DMS53 treated with DMSO at 0.1 percent for 48 hours (cell line): ENCODE measurements at regions not wholly inside any gene's neighbourhood (a gene's known extent, or its start where the extent isn't known, plus 50 kb on each side); places are given as distances from the start of the nearest gene placed in this dataset.

Experiments used
- DNase-seq: peaks from one replicate; lab custom pipeline; 2025; ENCODE audit not compliant: unreplicated experiment; lab: John Stamatoyannopoulos, UW

DNA sequence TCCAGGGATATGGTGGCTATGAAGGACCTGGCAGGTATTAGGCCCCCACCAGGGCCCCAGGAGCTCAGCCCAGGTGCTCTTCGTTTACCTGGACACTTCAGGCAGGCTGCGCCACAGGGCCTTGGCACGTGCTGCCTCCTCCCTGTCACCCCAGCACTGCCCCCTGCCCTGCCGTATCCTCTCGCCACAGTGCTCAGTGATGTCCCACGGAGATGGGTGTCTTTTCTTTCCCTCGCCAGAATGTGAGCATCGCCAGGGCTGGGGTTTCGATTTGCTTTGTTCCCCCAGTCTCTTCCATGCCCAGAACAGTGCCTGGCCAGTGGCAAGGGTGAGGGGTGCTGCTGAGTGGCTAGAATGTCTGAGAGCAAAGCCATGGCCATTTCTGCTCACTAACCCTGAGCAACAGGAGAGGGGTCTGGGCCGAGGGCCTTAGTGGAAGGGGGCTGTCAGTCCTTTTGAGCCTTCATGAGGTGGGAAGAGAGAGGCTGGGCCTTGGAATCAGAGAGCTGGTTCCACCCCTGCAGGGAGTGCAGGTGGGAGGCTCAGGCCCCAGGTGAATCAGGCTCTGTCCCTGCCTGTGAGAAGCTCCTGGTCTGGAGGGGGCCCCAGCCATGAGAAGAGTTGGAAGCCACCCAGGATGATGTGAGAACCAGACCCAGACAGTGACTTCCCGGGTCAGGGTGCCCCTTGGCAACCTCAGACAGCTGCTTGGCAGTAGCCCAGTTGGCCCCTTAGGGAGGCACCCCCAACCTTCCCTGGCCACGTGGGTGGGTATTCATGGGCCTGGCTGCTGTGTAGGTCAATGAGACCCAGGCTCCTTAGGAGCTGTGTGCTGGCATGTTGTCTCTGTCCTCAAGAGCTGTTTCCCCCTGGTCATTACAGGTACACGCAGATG, 129.9 kb upstream of the HS6ST1 start:
- no peak for DNase-seq

DNA sequence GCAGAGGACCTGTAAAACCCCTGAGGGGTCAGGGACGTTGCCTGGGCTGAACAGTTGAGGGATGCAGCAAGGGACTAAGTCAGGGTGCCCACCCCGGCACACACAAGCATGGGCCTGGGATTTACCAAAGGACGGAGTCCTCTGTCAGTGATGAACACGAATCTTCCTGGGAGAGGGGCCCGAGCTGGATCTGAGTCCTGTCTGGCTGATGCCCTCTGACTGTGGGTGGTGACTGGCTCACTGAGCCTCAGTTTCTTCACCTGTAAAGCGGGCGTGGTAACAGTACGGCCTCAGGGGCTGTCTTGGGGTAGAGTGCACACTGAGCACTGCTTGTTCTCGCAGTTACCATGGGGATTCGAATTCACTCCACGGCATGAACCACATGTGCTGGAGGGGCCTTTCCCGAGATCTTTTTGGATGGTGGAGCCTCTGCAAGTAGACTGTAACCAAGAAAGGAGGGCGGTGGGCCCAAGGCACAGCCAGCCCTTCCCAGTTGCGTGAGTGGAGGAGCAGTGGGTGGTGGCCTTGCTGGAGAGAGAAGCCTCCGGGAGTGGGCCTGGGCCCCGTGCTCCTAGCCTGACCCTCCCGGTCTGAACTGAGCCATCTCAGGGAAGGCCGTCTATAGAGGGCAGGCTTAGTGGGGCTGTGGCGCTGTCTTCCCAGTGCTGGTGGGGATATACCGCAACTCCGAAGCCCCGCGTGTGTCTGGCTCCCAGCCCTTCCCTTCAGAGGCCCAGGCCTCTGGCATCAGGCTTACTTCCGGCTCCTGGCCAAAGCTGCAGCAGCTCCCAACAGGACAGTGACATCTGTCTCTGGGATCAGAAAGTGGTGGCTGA, 130.8 kb upstream of the HS6ST1 start:
- no peak for DNase-seq

DNA sequence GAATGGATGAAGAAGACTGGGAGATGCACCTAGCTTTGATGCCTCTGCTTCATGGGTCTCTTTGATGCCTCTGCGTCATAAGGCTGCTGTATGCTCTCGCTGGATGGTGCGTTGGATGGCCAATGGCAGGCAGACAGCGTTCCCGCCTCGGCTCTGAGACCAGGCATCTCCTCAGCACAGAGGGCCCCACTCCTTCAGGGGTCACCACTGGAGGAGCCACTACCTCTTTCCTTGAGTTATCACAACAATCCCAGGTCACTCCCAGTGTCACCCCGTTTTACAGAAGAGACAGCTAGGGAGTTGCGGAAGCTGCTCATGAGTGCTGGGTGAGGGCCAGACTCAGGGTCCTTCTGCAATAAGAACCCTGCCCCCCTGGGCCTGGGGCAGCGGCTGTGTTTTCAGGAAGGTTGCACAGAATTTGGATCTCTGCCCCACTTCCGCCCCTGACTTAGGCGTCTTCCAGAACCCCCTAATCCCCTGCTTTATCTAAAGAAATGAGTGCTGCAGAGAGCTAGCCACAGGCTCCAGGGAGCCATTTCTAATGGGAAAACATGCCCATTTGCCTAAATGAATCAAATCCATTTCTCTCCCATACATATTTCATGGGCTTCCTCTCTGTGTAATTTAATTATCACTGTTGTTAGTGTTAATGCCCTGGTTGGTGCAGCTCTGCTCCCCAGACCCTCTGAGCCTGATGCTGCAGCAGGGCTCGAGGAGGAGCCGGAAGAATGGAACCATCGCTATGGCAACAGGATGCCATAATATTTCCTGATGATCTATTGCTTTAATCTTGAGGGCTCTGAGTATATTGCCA, 131.8 kb upstream of the HS6ST1 start:
- no peak for DNase-seq

DNA sequence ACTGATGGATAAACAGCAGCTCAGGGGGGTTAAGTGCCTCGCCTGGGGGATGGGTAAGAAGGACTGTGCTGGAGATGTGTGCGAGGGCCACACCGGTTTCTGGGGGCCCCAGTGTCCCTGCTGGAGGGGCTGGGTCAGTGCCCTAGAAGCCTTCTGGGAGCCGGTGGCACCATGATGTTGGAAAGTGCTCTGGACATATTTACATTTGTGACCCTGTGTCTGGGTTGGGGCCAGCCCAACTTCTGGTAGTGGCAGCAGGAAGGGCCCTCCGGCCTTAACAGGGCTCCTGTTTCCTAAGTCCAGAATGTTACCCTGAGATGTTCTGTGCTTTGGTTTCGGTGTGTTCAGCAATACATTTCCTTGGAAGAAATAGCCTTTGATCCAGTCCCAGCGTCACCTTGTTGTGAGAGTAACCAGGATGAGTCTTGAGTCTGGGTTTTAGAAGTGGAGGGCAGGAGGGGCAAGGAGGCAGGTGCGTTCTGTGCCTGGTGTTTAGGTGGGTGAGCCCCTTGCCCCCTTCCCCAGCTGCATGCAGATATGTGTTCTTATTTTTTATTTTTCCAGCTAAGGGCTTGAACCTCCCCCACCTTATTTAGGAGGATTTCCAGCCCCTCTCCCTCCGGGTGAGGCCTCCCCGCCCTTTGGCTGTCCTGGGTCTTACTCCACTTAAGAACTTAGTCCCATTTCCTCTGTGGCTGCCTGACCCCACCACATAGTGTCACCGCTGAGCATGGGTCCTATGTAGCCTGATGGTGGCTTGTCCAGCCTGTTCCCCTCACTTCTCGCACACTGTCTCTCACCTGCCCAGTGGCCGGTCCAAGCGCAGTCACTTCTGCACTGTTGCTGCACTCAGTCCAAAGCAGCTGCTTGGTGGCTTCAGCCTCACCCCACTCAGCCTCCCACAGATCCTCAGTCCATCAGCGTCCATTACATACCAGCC, 132.7 kb upstream of the HS6ST1 start:
- no peak for DNase-seq

DNA sequence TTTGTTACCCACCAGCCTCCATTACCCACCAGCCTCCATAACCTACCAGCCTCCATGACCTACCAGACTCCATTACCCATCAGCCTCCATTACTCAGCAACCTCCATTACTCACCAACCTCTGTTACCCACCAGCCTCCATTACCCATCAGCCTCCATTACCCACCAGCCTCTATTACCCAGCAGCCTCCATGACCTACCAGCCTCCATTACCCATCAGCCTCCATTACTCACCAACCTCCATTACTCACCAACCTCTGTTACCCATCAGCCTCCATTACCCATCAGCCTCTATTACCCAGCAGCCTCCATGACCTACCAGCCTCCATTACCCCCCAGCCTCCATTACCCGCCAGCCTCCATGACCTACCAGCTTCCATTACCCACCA, 133.3 kb upstream of the HS6ST1 start:
- DNase-seq = no peak

DNA sequence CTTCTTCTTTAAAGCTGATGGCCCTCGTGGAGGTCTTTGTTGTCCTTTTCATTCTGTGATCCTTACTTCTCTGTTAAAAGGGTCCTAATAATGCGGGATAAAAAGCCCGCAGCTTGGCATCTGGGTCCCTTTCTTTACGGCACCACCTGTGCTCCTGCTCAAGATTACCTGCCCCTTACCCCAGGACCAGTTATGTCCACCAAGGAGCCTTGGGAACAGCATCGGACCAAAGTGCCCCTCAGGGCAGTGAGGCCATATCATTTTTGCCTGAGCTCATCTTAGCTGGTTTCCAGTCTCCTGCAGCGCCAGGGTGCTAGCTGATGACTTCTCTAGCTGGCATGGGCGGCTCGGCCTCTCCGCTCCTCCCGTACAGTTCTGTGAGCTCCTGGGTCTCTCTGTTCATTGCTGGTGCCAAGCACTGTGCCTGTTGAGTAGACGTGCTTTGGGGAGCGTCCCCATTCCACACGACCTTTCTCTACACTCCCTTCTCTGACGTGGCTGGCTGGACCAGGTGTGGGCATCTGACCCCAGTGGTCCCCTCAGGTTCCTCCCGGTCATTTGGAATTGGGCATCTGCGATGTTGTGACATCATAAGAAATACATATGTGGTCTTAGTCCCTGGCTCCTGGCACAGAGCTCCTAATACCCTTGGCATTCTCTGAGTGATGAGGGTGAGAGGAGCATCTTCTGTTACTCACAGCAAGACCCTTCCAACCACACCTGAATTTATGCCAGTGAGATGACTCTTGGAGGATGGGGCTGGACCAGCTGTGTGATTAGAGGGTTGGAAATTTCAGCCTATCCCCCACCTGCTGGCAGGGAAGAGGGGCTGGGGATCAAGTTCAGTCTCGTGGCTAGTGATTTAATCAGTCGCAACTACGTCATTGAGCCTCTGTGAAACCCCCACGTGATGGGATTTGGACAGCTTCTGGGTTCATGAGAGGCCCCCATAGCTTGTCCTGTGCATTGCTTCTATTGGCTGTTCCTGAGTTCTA, 134.2 kb upstream of the HS6ST1 start:
- no peak for DNase-seq

DNA sequence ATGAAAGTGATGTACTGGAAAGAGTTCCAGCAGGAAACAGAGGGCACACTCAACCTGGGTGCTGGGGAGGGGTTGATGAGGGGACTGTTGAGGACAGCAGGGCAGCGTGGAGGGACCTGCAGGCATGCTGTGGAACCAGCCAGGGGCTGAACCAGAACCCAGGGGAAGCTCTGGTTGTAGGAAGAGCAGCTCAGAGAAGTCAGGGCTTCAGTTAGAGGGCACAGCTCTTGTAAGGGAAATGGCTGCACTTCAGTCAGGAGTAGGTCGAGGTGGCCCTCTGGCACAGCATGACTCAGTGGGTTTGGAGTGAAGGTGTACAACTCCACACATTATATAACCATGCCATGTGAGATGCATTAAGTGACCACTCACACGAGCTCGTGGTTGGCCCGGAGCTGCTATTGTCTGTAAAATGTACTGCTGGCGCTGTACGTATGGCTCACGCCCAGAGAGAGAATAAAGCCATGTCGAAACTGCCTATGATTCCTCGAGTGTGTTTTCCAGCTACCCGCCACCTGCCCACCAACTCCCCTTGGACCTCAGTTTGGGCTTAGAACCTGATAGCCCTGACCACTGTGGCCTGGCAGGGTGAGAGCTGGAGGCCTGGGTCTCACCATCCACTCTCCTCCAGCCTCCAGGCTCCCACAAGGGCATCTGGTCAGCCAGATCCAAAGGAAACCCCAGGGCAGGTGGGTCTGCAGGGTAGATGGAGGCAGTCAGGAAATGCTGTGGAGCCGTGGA, 136.5 kb upstream of the HS6ST1 start:
- no peak for DNase-seq

DNA sequence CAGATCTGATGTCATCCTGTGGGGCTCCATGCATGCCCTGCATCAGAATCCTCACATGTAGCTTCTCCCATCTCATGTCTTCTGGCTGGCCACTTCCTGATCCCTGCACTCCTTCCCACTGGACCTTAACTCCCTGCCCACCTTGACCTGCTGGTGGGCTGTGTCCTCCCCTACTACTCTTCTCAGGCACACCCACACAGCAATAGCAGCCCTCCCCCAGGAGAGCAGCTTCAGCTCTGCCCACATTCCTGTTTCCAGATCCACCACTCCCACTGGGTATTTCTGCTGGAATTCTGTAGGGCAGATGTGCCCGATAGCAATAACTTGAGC, 137.0 kb upstream of the HS6ST1 start:
- no peak for DNase-seq

DNA sequence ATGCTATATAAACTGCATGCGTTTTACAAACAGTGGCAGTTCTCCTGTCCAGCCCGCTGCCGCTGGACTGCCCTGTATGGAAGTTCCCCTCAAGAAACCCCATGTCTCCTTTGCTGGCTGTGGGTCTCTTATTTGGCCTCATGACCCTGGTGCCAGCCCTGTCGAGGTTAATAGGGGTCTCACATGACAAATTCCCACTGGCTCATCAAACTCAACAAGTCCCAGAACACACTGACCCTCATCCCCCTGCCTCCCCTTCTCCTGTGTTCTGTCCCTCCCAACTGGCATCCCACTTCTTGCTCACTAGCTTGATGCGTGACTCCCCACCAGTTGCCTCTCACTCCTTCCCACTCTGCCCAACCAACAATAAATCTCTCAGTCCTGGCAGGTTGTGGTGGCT, 137.6 kb upstream of the HS6ST1 start:
- no peak for DNase-seq

DNA sequence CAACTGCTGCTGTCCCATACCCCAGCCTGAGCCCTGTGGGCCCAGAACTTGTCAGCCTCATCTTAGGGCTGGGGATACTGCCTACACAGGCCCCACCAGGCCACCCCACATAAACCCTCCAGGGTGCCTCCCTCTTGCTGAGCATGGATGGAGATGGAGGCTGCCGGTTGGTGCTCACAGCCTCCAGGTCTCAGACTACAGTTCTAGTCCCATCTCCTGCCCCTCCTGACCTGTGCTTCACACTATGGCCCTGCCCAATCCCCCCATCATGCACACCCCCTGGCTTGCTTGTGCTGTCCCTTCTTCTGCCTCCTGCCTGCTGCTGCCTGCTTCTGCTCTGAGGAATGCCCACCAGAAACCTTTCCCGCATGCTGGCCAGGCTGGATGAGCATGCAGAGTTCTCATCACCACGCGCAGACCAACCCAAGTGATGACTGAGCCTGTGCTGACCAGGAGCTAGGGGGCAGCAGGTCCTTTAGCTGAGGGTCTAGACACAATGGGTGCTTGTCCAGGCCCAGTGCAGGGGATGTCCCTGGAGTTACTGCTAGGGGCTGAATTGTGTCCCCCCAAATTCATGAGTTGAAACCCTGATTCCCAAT, 138.4 kb upstream of the HS6ST1 start:
- DNase-seq = no peak

DNA sequence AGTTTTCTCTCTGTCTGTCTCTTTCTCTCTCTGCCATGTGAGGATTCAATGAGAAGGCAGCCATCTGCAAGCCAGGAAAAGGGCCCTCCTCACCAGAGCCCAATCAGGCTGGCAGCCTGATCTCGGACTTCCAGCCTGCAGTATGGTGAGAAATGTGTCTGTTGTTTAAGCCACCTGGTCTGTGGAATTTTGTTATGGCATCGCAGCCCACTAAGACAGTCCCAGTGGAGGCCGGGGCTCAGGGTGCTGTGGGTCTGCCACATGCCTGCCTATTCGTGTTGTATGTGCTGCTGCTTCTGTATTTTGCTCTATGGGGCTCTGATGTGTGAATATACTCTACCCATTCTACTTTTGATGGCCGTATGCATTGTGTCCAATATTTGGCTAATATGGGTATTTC, 139.0 kb upstream of the HS6ST1 start:
- no peak for DNase-seq

DNA sequence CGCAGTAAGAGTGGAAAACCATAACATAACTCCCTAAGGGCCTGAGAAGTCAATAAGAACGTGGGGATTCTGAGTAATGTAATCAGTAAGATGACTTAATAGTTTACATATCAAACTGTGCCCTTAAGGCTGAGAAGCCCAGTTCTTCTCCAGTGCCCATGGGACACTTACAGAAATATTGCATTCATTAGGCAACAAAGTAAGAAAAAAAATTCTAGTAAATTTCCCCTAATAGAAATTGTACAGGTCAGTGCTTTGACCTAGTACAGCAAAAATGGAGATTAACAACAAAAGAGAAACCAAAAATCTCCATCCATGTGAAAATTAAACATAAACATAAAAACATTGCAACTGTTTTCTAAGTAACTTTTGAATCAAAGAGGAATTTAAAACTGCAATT, 139.8 kb upstream of the HS6ST1 start:
- DNase-seq = no peak

DNA sequence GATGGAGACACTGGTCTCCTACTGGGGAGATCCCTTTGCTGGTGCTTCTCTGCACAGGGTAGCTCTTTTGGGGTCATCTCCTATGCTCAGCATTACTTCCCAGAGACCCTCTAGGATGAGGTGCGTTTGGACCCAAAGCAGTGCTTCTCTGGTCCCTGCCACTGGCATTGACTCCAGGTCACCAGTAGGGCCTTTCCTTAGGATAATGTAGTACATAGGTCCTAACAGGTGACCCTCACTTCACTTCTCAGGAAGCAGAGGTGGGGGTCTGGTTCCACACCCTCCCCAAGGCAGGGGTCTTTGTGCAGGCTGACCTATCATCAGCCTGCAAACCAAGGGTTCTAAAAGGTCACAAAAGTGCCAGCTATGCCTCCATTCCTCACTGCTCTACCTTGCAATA, 145.8 kb upstream of the HS6ST1 start:
- DNase-seq = no peak

DNA sequence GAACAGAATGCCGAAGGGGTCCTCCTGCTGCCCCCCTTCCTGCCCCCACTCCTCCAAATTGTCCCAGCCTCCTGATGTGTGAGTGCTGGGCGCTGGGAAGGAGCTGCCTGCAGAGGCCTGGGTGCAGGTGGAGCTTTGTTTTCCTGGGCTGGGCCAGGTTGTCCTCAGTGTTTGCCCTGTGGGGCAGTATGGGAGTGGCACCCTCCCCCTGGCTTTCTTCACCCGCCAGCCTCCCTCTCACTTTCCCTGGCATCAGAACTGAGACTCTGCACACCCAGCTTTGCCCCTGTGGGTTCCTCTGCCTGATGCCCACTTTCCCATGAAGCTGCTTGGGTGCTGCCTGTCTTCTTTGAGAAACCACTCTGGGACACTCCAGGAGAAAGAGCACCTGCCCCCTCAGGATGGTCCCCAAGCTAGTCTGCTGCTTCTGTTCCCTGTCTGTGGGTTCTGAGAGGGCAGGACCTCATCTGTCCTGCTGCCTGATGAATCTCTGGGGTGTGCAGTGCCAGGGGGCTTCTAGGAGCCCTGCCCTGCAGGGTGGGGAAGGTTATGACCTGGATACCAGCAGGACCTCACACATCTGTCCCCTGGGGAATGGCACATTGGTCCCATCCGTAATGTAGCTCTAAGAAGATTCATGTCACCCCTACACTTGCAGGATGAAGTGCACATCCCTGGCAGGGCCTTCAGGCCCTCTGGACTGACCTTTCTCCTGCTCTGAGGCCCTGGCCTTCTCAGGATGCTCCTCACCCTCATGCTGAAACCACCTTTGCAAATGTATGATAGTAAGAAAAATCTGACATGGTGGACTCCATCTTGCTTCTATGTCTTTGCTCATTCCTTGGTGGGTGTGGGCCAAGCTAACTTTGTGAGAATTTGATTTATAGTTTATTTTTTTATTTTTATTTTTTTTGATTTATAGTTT, 146.8 kb upstream of the HS6ST1 start:
- DNase-seq = no peak

DNA sequence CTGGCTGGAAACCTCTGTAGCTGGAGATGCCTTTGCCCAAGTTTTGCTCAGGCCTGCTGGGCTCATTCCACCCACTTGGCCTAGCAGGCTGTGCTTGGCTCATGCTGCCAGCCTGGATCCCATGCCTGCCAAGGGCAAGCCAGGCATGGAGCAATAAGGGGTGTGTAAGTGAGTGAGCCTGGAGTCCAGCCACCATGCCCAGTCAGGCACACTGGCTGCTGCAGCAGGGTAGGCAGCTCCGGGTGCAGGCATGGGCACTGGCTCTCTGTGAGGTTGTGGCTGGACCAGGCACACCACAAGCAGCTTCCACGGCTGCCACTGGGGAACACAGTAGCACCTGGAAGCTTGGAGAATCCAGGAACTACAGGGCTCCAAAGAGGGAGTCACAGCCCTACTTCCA, 147.7 kb upstream of the HS6ST1 start:
- no peak for DNase-seq

DNA sequence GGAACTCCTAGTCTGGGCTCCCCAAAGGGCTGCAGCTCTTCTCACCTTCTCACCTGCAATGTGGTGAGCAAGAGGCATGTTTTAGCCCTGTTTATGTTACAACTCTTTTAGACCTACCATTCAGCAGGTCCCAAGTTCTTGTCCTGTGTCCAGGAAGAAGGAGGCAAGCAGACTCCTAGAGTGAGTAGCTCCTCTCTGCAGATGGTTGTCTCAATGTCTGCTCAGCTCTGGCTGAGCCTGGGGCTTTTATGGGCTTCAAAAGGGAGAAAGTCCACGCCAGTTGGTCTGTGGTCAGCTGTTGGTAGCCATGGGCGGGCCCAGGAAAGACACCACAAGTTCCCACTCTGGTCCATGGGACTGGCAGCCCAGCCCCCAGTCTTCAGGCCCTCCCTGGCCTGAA, 148.1 kb upstream of the HS6ST1 start:
- no peak for DNase-seq

DNA sequence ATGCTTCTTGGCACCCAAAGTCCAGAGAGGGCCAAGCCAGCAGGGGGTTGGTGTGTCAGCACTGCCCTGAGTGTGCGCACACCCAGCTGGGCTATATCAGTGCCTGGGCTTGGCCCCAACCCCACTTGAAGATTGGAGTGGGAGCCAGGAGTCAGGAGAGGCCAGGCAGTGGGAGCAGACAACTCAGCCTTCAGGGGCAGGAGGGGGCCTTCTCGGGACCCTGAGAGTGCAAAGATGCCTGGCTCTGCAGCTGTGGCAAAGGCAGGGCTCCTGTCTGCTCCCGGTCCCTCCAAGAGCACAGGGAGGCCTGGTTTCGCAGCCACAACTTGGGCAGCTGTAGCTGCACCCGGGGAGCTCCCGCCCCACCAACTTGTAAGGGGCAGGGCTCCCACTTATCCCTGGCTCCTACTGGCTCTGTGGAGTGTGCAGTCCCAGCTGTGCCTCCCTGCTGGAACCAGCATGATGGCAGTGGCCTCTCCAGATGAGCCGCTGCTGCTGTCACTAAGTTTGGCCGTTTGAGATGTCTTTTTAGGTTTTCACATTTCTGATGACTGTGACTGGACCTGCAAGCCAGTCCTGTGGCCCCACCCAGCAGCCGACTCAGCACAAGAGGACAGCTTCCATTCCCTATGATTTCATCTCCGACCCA, 148.8 kb upstream of the HS6ST1 start:
- DNase-seq = no peak
